OCI-LY7 (cell line): ENCODE measurements at regions not wholly inside any gene's neighbourhood (a gene's known extent, or its start where the extent isn't known, plus 50 kb on each side); places are given as distances from the start of the nearest gene placed in this dataset.

Experiments
- BruUV-seq: library from RNA; stranded (reverse); fragments of 400-500 nt; replicated peaks from 2 replicates; lab custom pipeline; 2021; lab: Mats Ljungman, UMichigan
- CTCF ChIA-PET: fragments of 300-600 bp; sonication (Branson Sonifier 250); formaldehyde crosslinking; loops from one replicate; lab custom pipeline; 2022; ENCODE audit warnings: antibody characterized with exemption; ENCODE audit not compliant: unreplicated experiment; lab: Charles Lee
- POLR2A ChIA-PET: fragments of 300-600 bp; sonication (Branson Sonifier 250); formaldehyde crosslinking; loops from one replicate; lab custom pipeline; 2022; ENCODE audit warnings: antibody characterized with exemption; lab: Charles Lee
- DNase-seq: peaks from one replicate; pipeline ENCODE4 v3.0.0-alpha.2; 2015; ENCODE audit warnings: low spot score
- H2AFZ ChIP-seq: fragments of 200-600 bp; sonication (generic), shearing (Covaris generic); 2 replicates; pipeline ENCODE4 v1.6.1; 2014; ENCODE audit warnings: mild to moderate bottlenecking, antibody characterized with exemption, low read length, moderate library complexity
- H3K27ac ChIP-seq: fragments of 200-600 bp; sonication (generic); 2 replicates; pipeline ENCODE4 v1.5.1; 2014; ENCODE audit warnings: mixed run types, low read depth, mild to moderate bottlenecking, moderate library complexity, low read length, inconsistent platforms; ENCODE audit not compliant: poor library complexity, severe bottlenecking
- H3K36me3 ChIP-seq: fragments of 200-600 bp; sonication (generic); 2 replicates; pipeline ENCODE4 v1.6.1; 2014; ENCODE audit warnings: mild to moderate bottlenecking, antibody characterized with exemption, low read length, moderate library complexity, mixed read lengths; ENCODE audit not compliant: insufficient read depth
- H3K4me1 ChIP-seq: fragments of 200-600 bp; sonication (generic); 2 replicates; pipeline ENCODE4 v1.5.1; 2014; ENCODE audit warnings: mild to moderate bottlenecking, low read length; ENCODE audit not compliant: insufficient read depth, poor library complexity, severe bottlenecking
- H3K4me2 ChIP-seq: fragments of 200-600 bp; sonication (generic); 2 replicates; pipeline ENCODE4 v1.6.1; 2014; ENCODE audit warnings: mild to moderate bottlenecking, low read length
- H3K4me3 ChIP-seq: fragments of 200-600 bp; sonication (generic); 2 replicates; pipeline ENCODE4 v1.5.1; 2014; ENCODE audit warnings: mild to moderate bottlenecking, low read depth, low read length; ENCODE audit not compliant: poor library complexity, severe bottlenecking
- H3K79me2 ChIP-seq: fragments of 200-600 bp; sonication (generic); 2 replicates; pipeline ENCODE4 v1.6.1; 2016; ENCODE audit warnings: low read depth, mild to moderate bottlenecking, low read length, moderate library complexity, mixed read lengths; ENCODE audit not compliant: insufficient read depth
- H3K9me2 ChIP-seq: fragments of 200-600 bp; sonication (generic); 2 replicates; pipeline ENCODE4 v1.6.1; 2016; ENCODE audit warnings: mild to moderate bottlenecking, low read length, mixed read lengths; ENCODE audit not compliant: insufficient read depth
- H3K9me3 ChIP-seq: fragments of 200-600 bp; sonication (generic); 2 replicates; pipeline ENCODE4 v1.6.1; 2014; ENCODE audit warnings: mild to moderate bottlenecking, mixed run types, low read length, mixed read lengths
- H4K20me1 ChIP-seq: fragments of 200-600 bp; sonication (generic); 2 replicates; pipeline ENCODE4 v1.6.1; 2014; ENCODE audit warnings: mild to moderate bottlenecking, antibody characterized with exemption, low read length, moderate library complexity, mixed read lengths; ENCODE audit not compliant: insufficient read depth
- CTCF ChIP-seq: fragments of 200-600 bp; sonication (generic); conservative IDR thresholded peaks from 2 replicates; pipeline ENCODE4 v1.5.1; 2014; ENCODE audit warnings: mild to moderate bottlenecking, antibody characterized with exemption, low read length, moderate library complexity, mixed read lengths
- EZH2phosphoT487 ChIP-seq: fragments of 200-600 bp; sonication (generic); IDR thresholded peaks from 2 replicates; pipeline ENCODE4 v1.6.1; 2018; ENCODE audit warnings: low read depth, borderline replicate concordance, mild to moderate bottlenecking, mixed run types, antibody characterized with exemption, low read length, moderate library complexity, mixed read lengths
- intact Hi-C: fragments of 100-400 bp; cut with micrococcal nuclease; formaldehyde crosslinking; loops from one replicate; pipeline ENCODE4 v1.10.0; 2022; ENCODE audit not compliant: unreplicated experiment

DNA sequence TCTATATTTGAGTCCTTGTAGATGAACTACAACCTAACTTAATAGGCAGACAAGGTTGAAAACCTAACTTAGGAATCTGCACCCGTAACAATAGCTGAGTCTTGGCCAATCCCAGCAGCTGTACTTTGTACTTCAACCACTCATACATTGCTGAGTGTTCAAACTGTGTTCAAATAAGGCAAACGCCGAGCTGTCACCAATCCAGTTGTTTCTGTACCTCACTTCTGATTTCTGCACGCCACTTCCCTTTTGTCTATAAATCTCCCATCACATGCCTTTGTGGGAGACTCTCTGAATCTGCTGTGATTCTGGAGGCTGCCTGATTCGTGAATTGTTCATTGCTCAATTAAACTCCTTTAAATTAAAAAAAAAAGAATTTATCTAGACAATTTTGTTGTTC, 167.8 kb upstream of the TUT7 start:
- Histone ChIP-seq H3K27ac (no peak overlapping the region), H3K4me1 (no peaks in the 10 kb centered on the region), H3K36me3 (no peaks in the 10 kb centered on the region), H4K20me1 (0 out of 2 replicates have a peak, but pooled peaks cover 3% of the 10 kb centered on the region), H3K9me2 (no peaks in the 10 kb centered on the region), H3K4me3 (no peak overlapping the region), H3K79me2 (no peaks in the 10 kb centered on the region), H2AFZ (no peak overlapping the region), H3K4me2 (no peak overlapping the region), H3K9me3 (no peaks in the 10 kb centered on the region)
- ChIA-PET CTCF (no interaction called here), POLR2A (interaction anchor here (0.6 kb wide), 1 partner anchor 484 kb away, joined by 3 read pairs; no protein-coding TSS in a partner anchor)
- intact Hi-C loops, result no loop called here
- DNase-seq, result no peak
- TF ChIP-seq EZH2phosphoT487 (no peak), CTCF (no peak)
- BruUV-seq, result no TSS peak

DNA sequence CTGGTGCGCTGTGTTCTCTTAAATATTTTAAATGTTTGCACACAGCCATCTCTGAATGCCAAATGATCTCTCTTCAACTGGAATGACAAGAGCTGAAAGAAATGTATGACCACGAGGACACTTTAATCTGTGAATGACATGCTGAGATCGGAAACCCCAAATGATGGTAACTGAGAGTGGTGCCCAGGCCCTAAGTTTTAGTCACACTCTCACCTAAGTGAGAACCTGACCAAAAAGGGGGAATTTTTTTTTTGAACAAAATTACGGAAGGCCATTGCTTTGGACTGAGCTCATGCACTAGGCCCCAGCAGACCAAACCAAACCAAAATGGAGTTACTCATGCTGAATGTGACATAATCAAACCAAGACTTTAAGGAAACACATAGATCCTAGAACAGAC, 167.1 kb upstream of the TUT7 start:
- no peak for DNase-seq
- ChIA-PET CTCF (no interaction called here), POLR2A (interaction anchor here (0.6 kb wide), 1 partner anchor 484 kb away, joined by 3 read pairs; no protein-coding TSS in a partner anchor)
- no peak overlapping the region for H3K4me3 ChIP-seq
- no peak overlapping the region for H2AFZ ChIP-seq
- H3K4me2 ChIP-seq, result no peak overlapping the region
- TF ChIP-seq EZH2phosphoT487, result no peak
- TF ChIP-seq CTCF, result no peak
- no peak overlapping the region for H3K27ac ChIP-seq
- no peaks in the 10 kb centered on the region for H3K36me3 ChIP-seq
- 0 out of 2 replicates have a peak, but pooled peaks cover 3% of the 10 kb centered on the region for H4K20me1 ChIP-seq
- no TSS peak for BruUV-seq
- intact Hi-C loops, result no loop called here
- H3K79me2 ChIP-seq, result no peaks in the 10 kb centered on the region
- H3K4me1 ChIP-seq, result no peaks in the 10 kb centered on the region
- H3K9me2 ChIP-seq, result no peaks in the 10 kb centered on the region
- no peaks in the 10 kb centered on the region for H3K9me3 ChIP-seq

GRCh38 chr9:86519066-86519615, 164.9 kb upstream of the TUT7 start:
- no peak for TF ChIP-seq CTCF
- no peak for TF ChIP-seq EZH2phosphoT487
- ChIA-PET POLR2A (no interaction called here), CTCF (no interaction called here)
- Histone ChIP-seq H3K9me2 (no peaks in the 10 kb centered on the region), H3K36me3 (no peaks in the 10 kb centered on the region), H3K27ac (no peak overlapping the region), H3K4me1 (no peaks in the 10 kb centered on the region), H2AFZ (no peak overlapping the region), H3K4me3 (no peak overlapping the region), H3K9me3 (no peaks in the 10 kb centered on the region), H3K4me2 (no peak overlapping the region), H4K20me1 (0 out of 2 replicates have a peak, but pooled peaks cover 3% of the 10 kb centered on the region), H3K79me2 (no peaks in the 10 kb centered on the region)
- DNase-seq, result no peak
- intact Hi-C loops, result no loop called here
- BruUV-seq, result no TSS peak
